ENCODE measurements at regions not wholly inside any gene's neighbourhood (a gene's known extent, or its start where the extent isn't known, plus 50 kb on each side); places are given as distances from the start of the nearest gene placed in this dataset.

- no peaks in the 10 kb centered on the region for H3K9me3 ChIP-seq (ENCODE audit: low read length)
- H3K36me3 ChIP-seq (ENCODE audit: insufficient read depth, low read length) = no peaks in the 10 kb centered on the region
- no peaks in the 10 kb centered on the region for H3K27me3 ChIP-seq (ENCODE audit: insufficient read depth, low read length)
- H2AFZ ChIP-seq (ENCODE audit: low read depth, low read length) = no peak overlapping the region
- H3K4me1 ChIP-seq (ENCODE audit: insufficient read depth, low read length) = no peaks in the 10 kb centered on the region
- no peak overlapping the region for H3K4me3 ChIP-seq (ENCODE audit: low read length)
Measured at GRCh38 chr14:38063711-38064320, 143.9 kb upstream of the SSTR1 start.

- Histone ChIP-seq H3K4me3 (ENCODE audit: low read length) (no peak overlapping the region), H3K4me1 (ENCODE audit: insufficient read depth, low read length) (no peaks in the 10 kb centered on the region), H3K36me3 (ENCODE audit: insufficient read depth, low read length) (no peaks in the 10 kb centered on the region), H3K27me3 (ENCODE audit: insufficient read depth, low read length) (no peaks in the 10 kb centered on the region), H3K9me3 (ENCODE audit: low read length) (no peaks in the 10 kb centered on the region), H2AFZ (ENCODE audit: low read depth, low read length) (no peak overlapping the region)
Measured at GRCh38 chr14:38065106-38065762, 142.5 kb upstream of the SSTR1 start.

DNA sequence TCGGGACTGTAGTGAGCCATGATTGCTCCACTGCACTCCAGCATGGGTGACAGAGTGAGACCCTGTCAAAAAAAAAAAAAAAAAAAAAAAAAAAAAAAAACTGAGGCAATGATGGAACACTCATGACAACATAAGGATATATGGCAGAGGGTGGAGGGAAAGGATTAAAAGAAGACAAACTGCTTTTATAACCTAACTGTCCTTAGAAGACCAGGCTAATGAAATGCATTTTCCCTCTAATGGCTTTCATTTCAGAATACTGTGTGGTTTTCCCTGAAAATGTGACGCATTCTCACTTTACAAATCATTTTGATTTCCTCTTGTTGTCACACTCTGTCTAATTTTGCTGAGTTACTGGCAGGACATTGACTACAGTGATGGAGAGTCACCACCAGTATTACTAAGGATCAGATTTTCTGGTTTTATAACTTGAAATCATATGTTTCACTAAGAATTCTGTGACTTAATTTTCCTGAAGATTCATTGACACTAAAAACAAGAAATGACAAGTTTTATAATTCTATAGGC, 137.6 kb upstream of the SSTR1 start:
- Histone ChIP-seq H3K27me3 (ENCODE audit: insufficient read depth, low read length) (no peaks in the 10 kb centered on the region), H3K4me1 (ENCODE audit: insufficient read depth, low read length) (no peaks in the 10 kb centered on the region), H3K9me3 (ENCODE audit: low read length) (no peaks in the 10 kb centered on the region), H2AFZ (ENCODE audit: low read depth, low read length) (no peak overlapping the region), H3K4me3 (ENCODE audit: low read length) (no peak overlapping the region), H3K36me3 (ENCODE audit: insufficient read depth, low read length) (no peaks in the 10 kb centered on the region)

DNA sequence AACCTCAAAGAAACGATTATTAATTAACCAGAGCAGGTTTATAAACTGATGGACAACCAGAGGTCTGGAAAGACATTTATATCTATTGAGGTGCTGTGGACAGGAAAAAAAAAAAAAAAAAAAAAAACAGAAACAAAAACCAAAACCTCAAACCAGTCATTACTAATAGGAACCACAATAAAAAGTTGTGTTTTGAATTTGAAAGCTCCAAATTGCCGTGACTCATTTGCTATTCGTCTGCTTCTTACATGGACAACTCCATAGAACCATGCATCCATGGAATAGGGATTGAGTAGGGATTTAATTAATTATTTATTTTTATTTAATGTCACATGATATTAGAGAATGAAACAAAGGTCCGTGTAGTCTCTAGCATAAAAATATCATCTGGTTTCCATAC, 134.1 kb upstream of the SSTR1 start:
- Histone ChIP-seq H3K4me1 (ENCODE audit: insufficient read depth, low read length) (no peaks in the 10 kb centered on the region), H3K27me3 (ENCODE audit: insufficient read depth, low read length) (no peaks in the 10 kb centered on the region), H3K9me3 (ENCODE audit: low read length) (no peaks in the 10 kb centered on the region), H3K4me3 (ENCODE audit: low read length) (no peak overlapping the region), H2AFZ (ENCODE audit: low read depth, low read length) (no peak overlapping the region), H3K36me3 (ENCODE audit: insufficient read depth, low read length) (no peaks in the 10 kb centered on the region)

- Histone ChIP-seq H3K4me1 (ENCODE audit: insufficient read depth, low read length) (no peaks in the 10 kb centered on the region), H3K36me3 (ENCODE audit: insufficient read depth, low read length) (no peaks in the 10 kb centered on the region), H3K27me3 (ENCODE audit: insufficient read depth, low read length) (no peaks in the 10 kb centered on the region), H3K9me3 (ENCODE audit: low read length) (no peaks in the 10 kb centered on the region), H3K4me3 (ENCODE audit: low read length) (no peak overlapping the region), H2AFZ (ENCODE audit: low read depth, low read length) (no peak overlapping the region)
Measured at GRCh38 chr14:38074081-38074480, 133.6 kb upstream of the SSTR1 start.

DNA sequence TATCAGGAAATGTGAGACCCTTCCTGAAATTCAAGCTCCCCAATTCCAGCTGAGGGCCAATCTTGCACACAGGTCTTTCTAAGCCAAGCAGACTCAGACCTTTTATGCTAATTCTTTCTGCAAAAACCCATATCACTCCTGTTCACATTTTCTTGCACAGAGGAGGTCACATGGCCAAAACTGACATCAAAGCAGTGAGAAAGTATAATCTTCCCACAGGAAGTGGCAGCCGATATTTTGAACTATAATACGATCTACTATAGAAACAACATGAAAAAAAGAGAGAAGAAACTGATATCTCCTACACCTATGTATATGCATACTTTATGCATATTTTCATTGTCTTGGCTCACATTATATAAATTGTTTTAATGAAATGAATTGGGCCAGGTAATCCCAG, 132.9 kb upstream of the SSTR1 start:
- no peak overlapping the region for H3K4me3 ChIP-seq (ENCODE audit: low read length)
- no peak overlapping the region for H2AFZ ChIP-seq (ENCODE audit: low read depth, low read length)
- no peaks in the 10 kb centered on the region for H3K4me1 ChIP-seq (ENCODE audit: insufficient read depth, low read length)
- no peaks in the 10 kb centered on the region for H3K27me3 ChIP-seq (ENCODE audit: insufficient read depth, low read length)
- H3K9me3 ChIP-seq (ENCODE audit: low read length) = no peaks in the 10 kb centered on the region
- no peaks in the 10 kb centered on the region for H3K36me3 ChIP-seq (ENCODE audit: insufficient read depth, low read length)

GRCh38 chr14:38078393-38078792, 129.3 kb upstream of the SSTR1 start:
- Histone ChIP-seq H3K27me3 (ENCODE audit: insufficient read depth, low read length) (no peaks in the 10 kb centered on the region), H3K9me3 (ENCODE audit: low read length) (no peaks in the 10 kb centered on the region), H3K4me3 (ENCODE audit: low read length) (no peak overlapping the region)

DNA sequence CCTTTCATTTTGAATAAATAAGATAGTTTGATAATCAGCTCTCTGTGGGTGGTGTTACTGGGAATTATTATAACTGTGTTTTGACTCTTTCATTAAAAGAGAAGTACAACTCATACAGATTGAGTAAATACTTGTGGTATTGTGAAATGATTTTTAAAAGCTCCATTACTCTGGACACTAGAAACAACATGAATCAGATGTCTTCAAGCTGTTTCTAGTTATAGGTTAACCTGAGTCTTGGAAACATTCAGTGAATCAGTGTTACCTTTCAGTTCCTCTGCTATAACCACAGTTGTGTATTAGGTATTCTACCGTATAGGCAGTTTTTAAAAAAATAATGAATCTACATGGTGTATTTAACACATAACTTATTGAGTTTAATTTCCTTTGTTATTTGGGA, 128.4 kb upstream of the SSTR1 start:
- Histone ChIP-seq H3K9me3 (ENCODE audit: low read length) (no peaks in the 10 kb centered on the region), H3K4me1 (ENCODE audit: insufficient read depth, low read length) (no peaks in the 10 kb centered on the region), H2AFZ (ENCODE audit: low read depth, low read length) (no peak overlapping the region), H3K27me3 (ENCODE audit: insufficient read depth, low read length) (no peaks in the 10 kb centered on the region), H3K36me3 (ENCODE audit: insufficient read depth, low read length) (no peaks in the 10 kb centered on the region), H3K4me3 (ENCODE audit: low read length) (no peak overlapping the region)

More at GRCh38 chr14:38078393-38078792, 129.3 kb upstream of the SSTR1 start:
- Histone ChIP-seq H3K36me3 (ENCODE audit: insufficient read depth, low read length) (no peaks in the 10 kb centered on the region), H3K4me1 (ENCODE audit: insufficient read depth, low read length) (no peaks in the 10 kb centered on the region), H2AFZ (ENCODE audit: low read depth, low read length) (no peak overlapping the region)

DNA sequence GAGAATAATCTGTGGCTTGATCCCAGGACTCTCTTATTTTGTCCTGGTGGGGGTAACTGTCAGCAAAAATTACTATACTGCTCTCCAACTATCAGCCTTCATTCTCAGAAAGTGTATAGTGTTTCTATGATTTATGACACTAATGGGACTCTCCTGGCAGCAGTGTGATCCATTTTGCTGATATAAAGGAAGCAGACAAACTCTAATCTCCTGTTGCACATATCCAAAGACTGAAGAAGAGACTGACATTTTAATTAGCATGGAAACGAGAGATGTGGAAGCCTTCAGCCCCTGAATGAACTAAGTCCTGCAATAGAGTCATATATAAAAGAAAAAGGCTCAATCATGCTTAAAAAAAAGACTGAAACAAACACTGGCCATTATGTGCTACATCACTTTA, 127.8 kb upstream of the SSTR1 start:
- no peaks in the 10 kb centered on the region for H3K4me1 ChIP-seq (ENCODE audit: insufficient read depth, low read length)
- no peaks in the 10 kb centered on the region for H3K36me3 ChIP-seq (ENCODE audit: insufficient read depth, low read length)
- no peak overlapping the region for H3K4me3 ChIP-seq (ENCODE audit: low read length)
- no peak overlapping the region for H2AFZ ChIP-seq (ENCODE audit: low read depth, low read length)
- H3K9me3 ChIP-seq (ENCODE audit: low read length) = no peaks in the 10 kb centered on the region
- no peaks in the 10 kb centered on the region for H3K27me3 ChIP-seq (ENCODE audit: insufficient read depth, low read length)

GRCh38 chr14:38080696-38081095, 127.0 kb upstream of the SSTR1 start:
- Histone ChIP-seq H3K4me3 (ENCODE audit: low read length) (no peak overlapping the region), H3K27me3 (ENCODE audit: insufficient read depth, low read length) (no peaks in the 10 kb centered on the region), H3K4me1 (ENCODE audit: insufficient read depth, low read length) (no peaks in the 10 kb centered on the region), H3K36me3 (ENCODE audit: insufficient read depth, low read length) (no peaks in the 10 kb centered on the region), H2AFZ (ENCODE audit: low read depth, low read length) (no peak overlapping the region), H3K9me3 (ENCODE audit: low read length) (no peaks in the 10 kb centered on the region)

DNA sequence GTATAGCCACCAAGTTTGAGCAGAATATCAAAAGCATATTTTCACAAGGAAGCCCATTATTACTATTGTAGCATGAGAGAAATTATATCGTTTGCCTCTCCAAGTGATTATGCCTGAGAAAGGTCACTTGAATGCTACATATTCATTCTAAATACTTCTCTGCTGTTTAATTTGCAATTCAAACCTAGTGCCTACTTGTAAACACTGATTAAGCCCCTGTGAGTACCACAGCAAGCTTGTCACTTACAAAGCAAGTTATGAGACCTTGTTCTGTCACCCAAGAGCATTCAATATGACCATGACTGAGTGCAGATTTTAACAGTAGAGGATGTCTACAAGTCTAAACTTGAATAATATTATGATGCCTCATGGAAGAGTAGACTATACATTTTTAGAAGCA, 124.7 kb upstream of the SSTR1 start:
- H3K9me3 ChIP-seq (ENCODE audit: low read length) = no peaks in the 10 kb centered on the region
- no peaks in the 10 kb centered on the region for H3K36me3 ChIP-seq (ENCODE audit: insufficient read depth, low read length)
- no peaks in the 10 kb centered on the region for H3K27me3 ChIP-seq (ENCODE audit: insufficient read depth, low read length)
- no peak overlapping the region for H3K4me3 ChIP-seq (ENCODE audit: low read length)
- no peak overlapping the region for H2AFZ ChIP-seq (ENCODE audit: low read depth, low read length)
- H3K4me1 ChIP-seq (ENCODE audit: insufficient read depth, low read length) = no peaks in the 10 kb centered on the region

DNA sequence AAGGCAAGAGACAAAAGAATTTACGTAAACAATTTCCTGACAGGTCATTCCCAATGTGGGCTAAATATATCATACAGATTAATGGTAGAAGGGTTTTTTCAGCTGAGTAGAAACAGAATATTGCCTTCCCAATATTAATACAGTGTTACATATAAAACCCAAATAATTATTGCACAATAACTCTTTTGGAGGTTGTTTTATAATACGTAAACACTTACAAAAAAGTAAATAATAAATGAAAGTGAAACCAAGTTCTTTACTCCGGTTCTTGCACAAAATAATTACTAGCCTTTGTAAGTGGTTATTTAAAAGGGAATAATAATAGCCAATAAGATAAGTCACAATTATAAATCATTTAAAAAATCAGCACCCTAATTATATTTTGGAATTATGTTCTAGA, 118.6 kb upstream of the SSTR1 start:
- Histone ChIP-seq H3K27me3 (ENCODE audit: insufficient read depth, low read length) (no peaks in the 10 kb centered on the region), H3K9me3 (ENCODE audit: low read length) (no peaks in the 10 kb centered on the region), H3K4me1 (ENCODE audit: insufficient read depth, low read length) (no peaks in the 10 kb centered on the region), H2AFZ (ENCODE audit: low read depth, low read length) (no peak overlapping the region), H3K4me3 (ENCODE audit: low read length) (no peak overlapping the region), H3K36me3 (ENCODE audit: insufficient read depth, low read length) (no peaks in the 10 kb centered on the region)

DNA sequence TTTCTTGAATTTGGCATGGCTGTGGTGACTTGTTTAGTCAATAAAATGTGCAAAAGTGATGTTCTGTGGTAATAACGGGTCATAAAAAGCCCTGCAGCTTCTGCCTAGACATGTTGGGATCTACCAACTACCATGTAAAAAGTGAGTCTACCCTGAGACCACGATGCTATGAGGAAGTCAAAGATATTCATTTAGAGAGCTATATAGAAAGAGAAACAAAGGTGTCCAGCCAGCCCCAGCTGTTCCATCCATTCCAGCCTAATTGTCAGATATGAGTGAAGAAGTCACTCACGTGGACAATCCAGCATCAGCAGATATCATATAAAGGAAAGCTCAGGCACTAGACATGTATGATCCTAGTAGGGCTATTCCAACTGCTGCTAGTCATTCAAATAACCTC, 117.2 kb upstream of the SSTR1 start:
- Histone ChIP-seq H3K36me3 (ENCODE audit: insufficient read depth, low read length) (no peaks in the 10 kb centered on the region), H3K4me1 (ENCODE audit: insufficient read depth, low read length) (no peaks in the 10 kb centered on the region), H3K27me3 (ENCODE audit: insufficient read depth, low read length) (no peaks in the 10 kb centered on the region), H3K9me3 (ENCODE audit: low read length) (no peaks in the 10 kb centered on the region), H2AFZ (ENCODE audit: low read depth, low read length) (no peak overlapping the region), H3K4me3 (ENCODE audit: low read length) (no peak overlapping the region)

Measured in neuron (in vitro differentiated cells).